ENCODE measurements at regions not wholly inside any gene's neighbourhood (a gene's known extent, or its start where the extent isn't known, plus 50 kb on each side); places are given as distances from the start of the nearest gene placed in this dataset.
"Not testable (repeated sequence)": the region's sequence is repeated elsewhere in the genome, so short reads cannot be mapped to it uniquely, and the experiment has no call there.

- DNase-seq = no peak
Measured at GRCh38 chr15:56808160-56808559, 74.9 kb upstream of the ZNF280D start.

DNA sequence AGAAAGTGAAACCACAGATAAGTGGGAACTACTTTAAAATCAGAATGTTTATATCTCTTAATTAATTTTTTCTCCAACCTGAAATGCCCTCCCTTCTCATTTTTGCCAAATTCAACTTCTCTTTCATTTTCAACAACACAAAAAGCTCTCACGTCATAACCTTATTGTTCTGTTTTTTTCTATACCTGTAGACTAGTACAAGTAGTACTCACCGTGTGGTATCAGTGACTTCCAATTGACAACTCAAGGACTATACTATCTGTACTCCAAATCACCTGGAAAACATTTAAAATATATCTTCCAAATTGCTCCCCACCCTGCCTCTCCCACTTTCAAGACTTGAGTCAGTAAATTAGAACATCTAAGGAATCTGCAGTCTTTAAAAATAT lies 72.8 kb upstream of the ZNF280D start:
- DNase-seq = no peak

DNA sequence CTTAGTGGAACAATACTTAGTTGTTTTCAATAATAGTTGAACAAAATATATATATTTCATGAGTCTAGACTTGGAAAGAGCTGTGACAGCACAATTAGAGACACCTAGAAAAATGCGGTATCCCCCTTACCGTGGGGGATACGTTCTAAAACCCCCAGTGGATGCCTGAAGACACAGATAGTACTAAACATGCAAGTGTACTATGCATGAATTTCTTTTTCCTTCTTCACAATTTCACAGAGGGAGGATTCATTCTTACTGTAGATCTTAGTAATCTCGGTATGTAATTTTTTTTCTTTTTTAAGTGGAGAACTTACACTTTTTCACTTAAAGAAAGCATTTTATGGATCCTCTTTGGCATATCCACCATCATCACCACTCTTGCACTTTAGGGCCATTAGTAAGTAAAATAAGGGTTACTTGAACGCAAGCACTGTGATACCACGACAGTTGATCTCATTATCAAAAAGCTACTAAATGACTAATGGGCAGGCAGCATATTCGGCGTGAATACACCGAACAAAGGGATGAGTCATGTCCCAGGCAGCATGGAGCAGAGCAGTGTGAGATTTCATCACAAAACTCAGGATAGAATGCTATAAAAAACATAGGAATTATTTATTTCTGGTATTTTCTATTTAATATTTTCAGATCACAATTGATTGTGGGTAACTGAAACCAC lies 72.3 kb upstream of the ZNF280D start:
- no peak for DNase-seq

- no peak for DNase-seq
Measured at GRCh38 chr15:56804938-56805337, 71.6 kb upstream of the ZNF280D start.

- DNase-seq = no peak
Measured at GRCh38 chr15:56804279-56804678, 71.0 kb upstream of the ZNF280D start.

DNA sequence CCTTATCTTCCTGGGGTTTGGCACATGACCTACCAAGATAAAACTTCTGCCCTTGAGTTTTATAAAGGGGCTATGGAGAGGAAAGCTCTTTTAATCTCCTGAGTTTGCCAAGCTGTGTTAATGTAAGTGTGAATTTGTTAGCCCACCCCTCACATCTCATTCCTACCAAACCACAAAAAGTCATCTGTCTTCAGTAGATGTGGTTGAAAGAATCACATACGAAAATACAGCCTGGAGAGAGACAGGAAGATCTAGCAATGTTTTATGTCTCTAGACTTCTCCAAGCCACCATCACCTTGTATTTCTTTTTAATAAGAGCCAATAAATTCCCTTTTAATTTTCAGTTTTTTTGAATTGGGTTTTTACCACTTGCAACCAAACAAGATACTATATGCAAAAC lies 68.9 kb upstream of the ZNF280D start:
- DNase-seq = no peak

DNA sequence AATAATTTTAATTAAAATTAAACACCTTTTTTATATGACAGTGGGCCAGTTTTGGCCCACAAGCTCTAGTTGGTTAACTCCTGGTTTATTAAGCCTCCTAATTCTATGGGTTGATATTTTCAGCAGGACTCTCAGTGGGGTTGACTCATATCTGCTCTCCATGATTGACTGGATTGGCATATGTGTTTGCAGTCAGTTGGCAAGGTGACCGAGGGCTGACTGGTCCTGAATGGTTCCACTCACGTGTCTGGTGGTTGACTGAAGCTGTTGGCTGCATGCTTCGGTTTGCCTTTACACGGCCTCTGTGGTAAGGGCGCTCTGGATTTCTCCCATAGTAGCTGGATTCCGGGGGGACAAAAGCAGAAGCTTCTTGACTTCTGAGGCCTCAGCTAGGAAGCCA lies 65.3 kb upstream of the ZNF280D start:
- no peak for DNase-seq

DNA sequence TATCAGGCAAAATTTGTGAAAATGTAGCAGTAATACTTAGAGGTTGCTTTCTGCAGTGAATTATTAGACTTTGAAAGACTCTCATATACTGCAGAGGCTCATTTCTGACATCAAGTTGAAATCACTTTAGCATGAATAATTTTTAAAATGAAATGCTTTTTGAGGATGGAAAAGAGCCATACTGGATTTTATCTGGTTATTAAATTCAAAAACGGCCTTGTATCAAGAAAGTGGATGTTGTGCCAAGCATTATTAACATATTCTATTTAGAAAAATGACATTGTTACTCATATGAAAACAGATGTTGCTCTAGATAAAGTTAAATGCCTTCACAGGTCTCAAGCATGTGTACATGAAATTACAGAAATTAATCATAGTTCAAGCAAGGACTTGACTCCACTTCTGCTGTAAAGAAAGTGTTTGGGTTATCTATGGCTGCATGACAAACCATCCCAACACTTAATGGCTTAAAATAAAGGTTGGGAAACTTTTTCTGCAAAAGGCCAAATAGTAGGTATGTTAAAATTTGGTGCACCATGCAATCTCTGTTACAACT lies 64.5 kb upstream of the ZNF280D start:
- DNase-seq = no peak

DNA sequence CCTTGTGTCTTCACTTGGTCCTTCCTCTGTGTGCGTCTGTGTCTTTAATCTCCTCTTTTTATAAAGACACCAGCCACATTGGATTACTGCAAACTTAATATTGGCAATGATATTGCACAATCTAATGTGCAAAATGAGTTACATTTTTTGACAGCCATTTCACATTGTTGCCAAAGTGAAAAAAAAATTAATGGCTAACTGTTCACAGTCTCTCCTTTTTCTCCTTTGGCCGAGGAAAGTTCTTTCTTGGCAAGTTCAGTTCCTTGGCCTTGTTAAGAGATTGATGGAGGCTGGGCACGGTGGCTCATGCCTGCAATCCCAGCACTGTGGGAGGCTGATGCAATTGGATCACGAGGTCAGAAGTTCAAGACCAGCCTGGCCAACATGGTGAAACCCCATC lies 62.2 kb upstream of the ZNF280D start:
- no peak for DNase-seq

DNA sequence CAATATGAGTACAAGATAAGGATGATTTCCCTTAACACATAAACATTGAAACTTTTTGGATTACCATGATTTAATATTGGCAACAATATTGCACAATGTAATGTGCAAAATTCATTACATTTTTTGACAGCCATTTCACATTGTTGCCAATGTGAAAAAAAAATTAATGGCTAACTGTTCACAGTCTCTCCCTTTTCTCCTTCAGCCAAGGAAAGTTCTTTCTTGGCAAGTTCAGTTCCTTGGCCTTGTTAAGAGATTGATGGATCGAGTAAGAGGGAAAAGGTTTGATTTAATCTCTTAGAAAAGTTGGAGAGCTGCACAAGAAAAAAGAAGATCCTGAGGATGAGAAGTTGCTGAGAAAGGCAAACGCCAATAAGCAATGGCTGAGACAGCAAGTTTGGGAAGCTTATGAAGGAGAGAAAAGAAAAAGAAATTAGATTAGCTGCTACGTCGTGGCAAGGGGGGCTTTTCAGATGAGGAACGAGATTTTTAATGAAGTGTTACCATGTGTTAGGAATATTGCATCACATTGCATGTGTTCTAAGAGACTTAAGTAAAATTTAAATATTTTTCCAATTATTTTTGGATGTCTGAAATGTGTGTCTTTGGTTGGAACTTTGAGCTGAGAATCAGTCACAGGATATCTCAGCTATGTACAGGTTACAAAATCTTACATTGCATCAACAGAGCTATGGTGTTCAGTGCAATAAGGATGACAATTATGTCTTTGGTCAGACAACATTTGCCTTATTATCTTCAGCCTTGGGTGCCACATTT lies 61.4 kb upstream of the ZNF280D start:
- no peak for DNase-seq

GRCh38 chr15:56794165-56794552 lies 60.9 kb upstream of the ZNF280D start:
- DNase-seq = no peak

DNA sequence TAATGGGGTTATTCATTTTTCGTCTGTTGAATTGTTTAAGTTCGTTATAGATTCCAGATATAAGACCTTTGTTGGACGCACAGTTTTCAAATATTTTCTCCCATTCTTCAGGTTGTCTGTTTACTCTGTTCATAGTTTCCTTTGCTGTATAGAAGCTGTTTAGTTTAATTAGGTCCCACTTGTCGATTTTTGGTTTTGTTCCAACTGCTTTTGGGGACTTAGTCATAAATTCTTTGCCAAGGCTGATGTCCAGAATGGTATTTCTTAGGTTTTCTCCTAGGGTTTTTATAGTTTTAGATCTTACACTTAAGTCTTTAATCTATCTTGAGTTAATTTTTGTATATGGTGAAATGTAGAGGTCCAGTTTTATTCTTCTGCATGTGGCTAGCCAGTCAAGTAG lies 58.9 kb upstream of the ZNF280D start:
- no peak for DNase-seq

- DNase-seq = not testable (repeated sequence)
Measured at GRCh38 chr15:56791521-56791920, 58.2 kb upstream of the ZNF280D start.

- no peak for DNase-seq
Measured at GRCh38 chr15:56788359-56788758, 55.0 kb upstream of the ZNF280D start.

- DNase-seq = no peak
Measured at GRCh38 chr15:56786966-56787365, 53.7 kb upstream of the ZNF280D start.

GRCh38 chr15:56783857-56784661 lies 50.8 kb upstream of the ZNF280D start:
- DNase-seq = no peak

GRCh38 chr15:56783156-56783856 lies 50.0 kb upstream of the ZNF280D start:
- no peak for DNase-seq
